Mucosa of rectum (tissue), 2 donors: ENCODE measurements at regions not wholly inside any gene's neighbourhood (a gene's known extent, or its start where the extent isn't known, plus 50 kb on each side); places are given as distances from the start of the nearest gene placed in this dataset.
"Not testable (repeated sequence)": the region's sequence is repeated elsewhere in the genome, so short reads cannot be mapped to it uniquely, and the experiment has no call there.

Source experiments
- H3K27ac ChIP-seq, 2 donors: one replicate each; pipeline ENCODE4 v1.7.0; 2013; ENCODE audit warnings: inconsistent platforms in 2 of 2, low read depth in 2 of 2, low read length in 2 of 2
- H3K27me3 ChIP-seq, 2 donors: one replicate each; pipeline ENCODE4 v1.7.0; 2013; ENCODE audit warnings: low read length in 2 of 2; ENCODE audit not compliant: control insufficient read depth in 2 of 2, insufficient read depth in 2 of 2
- H3K36me3 ChIP-seq, 2 donors: one replicate each; pipeline ENCODE4 v1.7.0; 2013; ENCODE audit warnings: low read length in 2 of 2; ENCODE audit not compliant: control insufficient read depth in 2 of 2, insufficient read depth in 2 of 2
- H3K4me1 ChIP-seq, 2 donors: one replicate each; pipeline ENCODE4 v1.7.0; 2013; ENCODE audit warnings: low read length in 2 of 2, mild to moderate bottlenecking in 1 of 2; ENCODE audit not compliant: control insufficient read depth in 2 of 2, insufficient read depth in 2 of 2
- H3K4me3 ChIP-seq, 2 donors: one replicate each; pipeline ENCODE4 v1.7.0; 2013; ENCODE audit warnings: low read length in 2 of 2
- H3K9ac ChIP-seq, 2 donors: one replicate each; pipeline ENCODE4 v1.7.0; 2013; ENCODE audit warnings: low read length in 2 of 2, low read depth in 1 of 2, mild to moderate bottlenecking in 1 of 2
- H3K9me3 ChIP-seq, 2 donors: one replicate each; pipeline ENCODE4 v1.7.0; 2013; ENCODE audit warnings: low read length in 2 of 2; ENCODE audit not compliant: control insufficient read depth in 2 of 2
- donor health status: healthy.
- donor health status: Normal muscosa, but diverticular disease.

DNA sequence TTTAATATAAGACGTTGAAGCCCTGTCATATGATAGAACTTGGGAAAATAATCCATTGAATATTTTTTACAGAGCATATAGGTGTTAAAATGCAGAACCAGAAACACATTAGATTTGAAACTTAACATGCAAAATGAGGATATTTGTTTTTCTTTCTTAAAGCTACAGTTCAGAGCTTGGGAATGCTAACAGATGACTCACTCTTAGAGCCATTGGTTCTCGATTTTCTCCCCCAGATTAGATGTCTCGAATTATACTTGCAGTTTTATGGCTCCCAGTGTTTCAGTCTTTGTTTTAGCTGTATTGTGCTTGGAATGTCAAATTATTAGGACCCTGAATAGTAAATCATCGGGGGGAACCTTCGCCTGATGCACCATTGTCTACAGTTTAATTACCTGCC lies 575.7 kb upstream of the ZP4 start:
- Histone ChIP-seq H3K9ac (no peak overlapping the region), H3K27me3 (no peaks in the 10 kb centered on the region), H3K4me3 (no peak overlapping the region), H3K4me1 (no peaks in the 10 kb centered on the region), H3K9me3 (no peaks in the 10 kb centered on the region), H3K36me3 (no peaks in the 10 kb centered on the region), H3K27ac (no peak overlapping the region)

DNA sequence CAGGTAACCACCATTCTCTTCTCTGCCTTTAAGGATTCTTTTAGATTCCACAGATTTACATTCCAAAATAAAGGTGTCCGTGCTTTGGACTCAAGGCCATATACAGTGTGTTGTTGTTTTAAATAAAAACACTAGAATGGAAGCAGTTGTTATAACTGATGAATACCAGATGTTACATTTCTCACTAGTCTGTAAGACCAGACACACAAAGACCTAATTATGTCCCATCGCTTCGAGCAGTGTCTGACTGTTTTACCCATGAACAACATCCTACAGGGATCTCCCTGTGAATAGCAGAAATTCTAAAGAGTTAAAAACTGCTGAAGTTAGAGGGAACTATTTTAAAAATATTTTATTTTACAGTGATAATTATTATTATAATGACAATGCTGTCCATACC lies 574.7 kb upstream of the ZP4 start:
- Histone ChIP-seq H3K27me3 (no peaks in the 10 kb centered on the region), H3K4me3 (no peak overlapping the region), H3K9ac (no peak overlapping the region), H3K36me3 (no peaks in the 10 kb centered on the region), H3K27ac (no peak overlapping the region), H3K4me1 (no peaks in the 10 kb centered on the region), H3K9me3 (no peaks in the 10 kb centered on the region)

DNA sequence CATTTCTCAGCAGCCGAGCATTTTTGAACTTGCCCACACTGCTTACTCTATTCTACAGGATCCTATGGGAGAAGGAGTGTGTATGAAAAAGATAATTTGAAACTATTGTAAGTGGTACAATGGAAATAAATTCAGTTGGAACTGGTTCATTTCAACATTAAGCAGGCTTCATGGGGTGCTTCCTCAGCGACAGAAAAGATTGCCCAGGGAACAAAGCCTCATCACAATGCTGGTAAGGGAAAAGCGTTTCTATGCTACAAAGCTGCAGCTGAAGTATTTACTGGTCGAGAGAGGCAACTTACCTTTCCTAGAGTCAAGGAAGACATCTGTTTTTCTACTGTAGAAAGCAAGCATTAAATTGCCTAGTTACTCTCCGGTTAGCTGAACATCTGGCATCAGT lies 568.2 kb upstream of the ZP4 start:
- H3K9ac ChIP-seq: no peak overlapping the region
- H3K4me1 ChIP-seq: no peaks in the 10 kb centered on the region
- no peaks in the 10 kb centered on the region for H3K36me3 ChIP-seq
- no peak overlapping the region for H3K27ac ChIP-seq
- no peaks in the 10 kb centered on the region for H3K27me3 ChIP-seq
- no peak overlapping the region for H3K4me3 ChIP-seq
- no peaks in the 10 kb centered on the region for H3K9me3 ChIP-seq

DNA sequence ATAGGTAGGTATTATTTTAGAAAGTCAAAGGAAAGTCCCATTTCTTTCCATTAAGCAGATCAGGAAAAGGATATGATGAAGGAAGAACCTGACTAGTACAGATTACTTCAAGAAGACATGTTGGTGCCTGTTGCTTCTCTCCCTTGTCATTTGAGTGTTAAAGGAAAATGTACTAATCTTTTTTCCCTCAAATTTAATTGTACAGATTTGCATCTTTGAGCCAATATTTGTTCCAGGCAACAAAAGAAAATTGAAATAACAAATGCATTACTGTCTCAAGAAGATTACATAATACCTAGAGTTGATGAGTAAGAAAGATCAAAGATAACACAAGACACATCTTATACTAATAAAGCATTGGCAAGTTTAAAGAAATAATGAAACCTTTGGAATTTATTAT lies 566.9 kb upstream of the ZP4 start:
- no peaks in the 10 kb centered on the region for H3K9me3 ChIP-seq
- H3K4me3 ChIP-seq: no peak overlapping the region
- H3K4me1 ChIP-seq: no peaks in the 10 kb centered on the region
- H3K36me3 ChIP-seq: no peaks in the 10 kb centered on the region
- no peaks in the 10 kb centered on the region for H3K27me3 ChIP-seq
- H3K9ac ChIP-seq: no peak overlapping the region
- H3K27ac ChIP-seq: no peak overlapping the region

DNA sequence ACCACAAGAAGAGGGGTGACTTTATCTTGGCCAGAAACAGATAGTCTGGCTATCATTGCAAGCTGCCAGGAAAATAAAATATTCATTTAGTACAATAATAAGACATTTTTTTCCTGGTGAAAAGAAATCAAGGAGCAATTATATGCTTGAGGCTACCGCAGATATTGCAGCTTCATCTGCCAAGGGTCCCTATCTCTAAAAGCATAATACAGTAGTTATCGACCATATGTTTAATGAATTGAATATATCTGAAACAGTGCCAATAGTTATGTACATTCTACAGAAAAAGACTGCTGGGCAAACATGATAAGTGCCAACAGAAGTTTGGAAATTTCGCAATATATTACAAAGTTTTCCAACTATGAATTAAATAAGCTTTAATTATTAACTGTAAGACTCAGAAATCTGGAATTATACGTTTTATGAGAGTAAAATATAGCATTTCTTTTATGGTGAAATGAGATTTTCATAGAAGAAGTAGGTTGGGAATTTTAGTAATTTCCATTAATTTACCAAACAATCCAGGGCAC lies 561.1 kb upstream of the ZP4 start:
- H3K4me3 ChIP-seq: no peak overlapping the region
- H3K27ac ChIP-seq: no peak overlapping the region
- H3K9me3 ChIP-seq: no peaks in the 10 kb centered on the region
- no peaks in the 10 kb centered on the region for H3K36me3 ChIP-seq
- no peak overlapping the region for H3K9ac ChIP-seq
- H3K4me1 ChIP-seq: no peaks in the 10 kb centered on the region
- H3K27me3 ChIP-seq: no peaks in the 10 kb centered on the region

DNA sequence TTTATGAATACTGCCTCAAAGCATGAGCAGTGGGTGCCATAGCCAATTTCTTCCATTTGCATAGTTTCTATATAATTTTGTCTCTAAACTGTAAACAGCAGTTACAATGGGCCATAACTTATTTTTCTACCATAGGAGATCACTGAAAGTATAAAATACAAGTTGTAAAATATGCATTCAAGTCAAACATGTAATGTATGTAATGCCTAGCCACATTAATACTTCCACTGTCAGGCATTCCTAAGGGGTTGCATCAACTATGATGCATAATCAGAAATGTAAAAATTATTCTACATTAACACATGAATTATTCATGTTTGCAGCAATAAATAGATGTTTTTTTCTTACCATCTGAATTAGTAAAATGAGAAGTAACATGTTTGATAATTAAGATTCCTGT lies 560.3 kb upstream of the ZP4 start:
- Histone ChIP-seq H3K36me3 (no peaks in the 10 kb centered on the region), H3K27ac (no peak overlapping the region), H3K9me3 (no peaks in the 10 kb centered on the region)

DNA sequence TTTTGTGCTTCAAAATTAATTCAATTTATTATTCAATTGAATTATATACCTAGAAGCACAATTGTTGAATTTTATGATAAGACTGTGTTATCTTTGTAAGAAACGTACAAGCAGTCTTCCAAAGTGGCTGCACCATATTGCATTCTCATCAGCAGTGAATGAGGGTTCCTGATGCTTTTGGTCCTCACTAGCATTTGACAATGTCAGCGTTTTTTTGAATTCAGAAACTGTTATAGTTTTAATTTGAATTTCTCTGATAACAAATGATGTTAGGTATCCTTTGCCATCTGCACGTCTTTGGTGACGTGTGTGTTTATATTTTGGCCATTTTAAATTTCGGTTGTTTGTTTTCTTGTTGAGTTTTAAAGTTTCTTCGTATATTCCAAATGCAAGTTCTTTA lies 553.0 kb upstream of the ZP4 start:
- Histone ChIP-seq H3K4me3 (no peak overlapping the region), H3K9ac (no peak overlapping the region), H3K27ac (no peak overlapping the region), H3K4me1 (no peaks in the 10 kb centered on the region), H3K36me3 (no peaks in the 10 kb centered on the region), H3K27me3 (no peaks in the 10 kb centered on the region), H3K9me3 (no peaks in the 10 kb centered on the region)

More for the DNA sequence above, 560.3 kb upstream of the ZP4 start:
- H3K27me3 ChIP-seq: no peaks in the 10 kb centered on the region
- H3K4me3 ChIP-seq: no peak overlapping the region
- H3K9ac ChIP-seq: no peak overlapping the region
- H3K4me1 ChIP-seq: no peaks in the 10 kb centered on the region

DNA sequence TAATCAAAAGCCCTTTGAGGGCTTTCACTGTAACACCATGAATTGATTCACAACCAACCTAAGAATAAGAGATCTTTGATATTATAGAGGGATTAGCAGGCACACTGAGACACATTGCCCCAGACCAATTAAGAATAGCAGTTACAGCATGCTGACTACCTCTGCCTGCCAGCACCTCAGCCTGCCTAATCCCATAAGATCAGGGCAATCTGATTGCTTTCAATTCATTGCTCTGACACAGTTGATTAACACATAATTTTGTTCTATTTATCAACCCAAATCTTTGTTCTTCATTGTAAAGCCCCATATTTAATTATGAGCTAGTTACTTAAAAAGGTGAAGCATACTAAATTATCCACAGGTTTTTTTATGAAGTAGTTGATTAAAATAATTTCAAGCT lies 548.8 kb upstream of the ZP4 start:
- Histone ChIP-seq H3K27me3 (no peaks in the 10 kb centered on the region), H3K4me1 (no peaks in the 10 kb centered on the region), H3K4me3 (no peak overlapping the region), H3K9ac (no peak overlapping the region), H3K27ac (no peak overlapping the region), H3K36me3 (no peaks in the 10 kb centered on the region), H3K9me3 (no peaks in the 10 kb centered on the region)

DNA sequence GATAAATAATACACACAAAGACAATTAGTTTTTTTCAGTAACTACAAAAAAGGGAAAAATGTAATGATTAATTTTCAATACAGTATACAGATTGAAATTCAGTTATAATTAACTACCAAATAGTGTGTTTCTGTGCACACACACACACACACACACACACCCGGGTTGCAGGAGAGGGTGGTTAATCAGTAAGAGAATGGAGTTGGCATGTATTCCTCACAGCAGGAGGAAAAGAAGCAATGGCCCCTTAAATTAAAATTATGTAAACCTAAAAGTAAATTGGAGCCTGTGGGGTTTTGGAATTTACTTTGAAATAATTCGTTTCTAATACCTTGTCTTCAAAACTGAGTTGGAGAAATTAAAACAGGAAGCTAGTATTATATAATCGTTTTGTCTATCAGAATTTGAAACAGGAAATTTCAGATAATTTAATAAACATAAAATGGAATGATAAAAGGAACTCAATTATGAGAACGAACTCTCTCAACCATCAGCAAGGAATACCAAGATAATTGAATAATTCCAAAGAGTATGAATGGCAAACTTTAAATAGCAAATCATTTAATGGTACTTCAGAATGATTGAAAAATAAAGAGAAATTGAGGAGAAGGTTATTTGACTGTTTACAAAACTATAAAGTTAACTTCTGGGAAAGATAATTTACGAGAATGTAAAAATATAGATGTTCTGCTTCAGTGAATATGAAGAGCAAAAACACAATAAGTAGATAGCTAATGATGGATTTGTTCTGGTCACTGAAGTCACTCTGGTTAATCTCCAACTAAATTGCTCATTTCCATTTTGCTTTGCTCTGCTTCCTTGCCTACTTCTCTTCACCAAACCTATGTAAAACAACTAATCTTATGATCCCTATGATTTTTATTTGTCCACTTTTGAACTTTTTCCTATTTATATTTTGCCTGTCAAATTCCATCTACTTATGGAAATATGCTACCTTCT lies 547.9 kb upstream of the ZP4 start:
- Histone ChIP-seq H3K9me3 (no peaks in the 10 kb centered on the region), H3K4me1 (no peaks in the 10 kb centered on the region), H3K4me3 (no peak overlapping the region), H3K27ac (no peak overlapping the region), H3K27me3 (no peaks in the 10 kb centered on the region), H3K9ac (no peak overlapping the region), H3K36me3 (no peaks in the 10 kb centered on the region)

DNA sequence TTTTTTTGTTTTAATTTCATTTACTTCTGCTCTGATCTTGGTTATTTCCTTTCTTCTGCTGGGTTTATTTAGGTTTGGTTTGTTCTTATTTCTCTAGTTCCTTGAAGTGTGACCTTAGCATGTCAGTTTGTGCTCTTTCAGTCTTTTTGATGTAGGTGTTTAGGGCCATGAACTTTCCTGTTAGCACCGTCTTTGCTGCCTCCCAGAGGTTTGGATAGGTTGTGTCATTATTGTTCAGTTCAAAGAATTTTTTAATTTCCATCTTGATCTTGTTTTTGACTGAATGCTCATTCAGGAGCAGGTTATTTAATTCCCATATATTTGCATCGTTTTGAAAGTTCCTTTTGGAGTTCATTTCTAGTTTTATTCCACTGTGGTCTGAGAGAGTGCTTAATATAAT lies 539.0 kb upstream of the ZP4 start:
- not testable (repeated sequence) for H3K36me3 ChIP-seq

More for the DNA sequence above, 539.0 kb upstream of the ZP4 start:
- not testable (repeated sequence) for H3K4me1 ChIP-seq, H3K9me3 ChIP-seq, H3K9ac ChIP-seq, H3K27me3 ChIP-seq, H3K27ac ChIP-seq, H3K4me3 ChIP-seq
